ENCODE measurements at regions not wholly inside any gene's neighbourhood (a gene's known extent, or its start where the extent isn't known, plus 50 kb on each side); places are given as distances from the start of the nearest gene placed in this dataset.
"Not testable (repeated sequence)": the region's sequence is repeated elsewhere in the genome, so short reads cannot be mapped to it uniquely, and the experiment has no call there.

- FAIRE-seq (no peak), DNase-seq (ENCODE audit: insufficient read length, low spot score) (no peak)
These were observed 122.8 kb upstream of the TNPO1 start for GRCh38 chr5:72693546-72694205.

DNA sequence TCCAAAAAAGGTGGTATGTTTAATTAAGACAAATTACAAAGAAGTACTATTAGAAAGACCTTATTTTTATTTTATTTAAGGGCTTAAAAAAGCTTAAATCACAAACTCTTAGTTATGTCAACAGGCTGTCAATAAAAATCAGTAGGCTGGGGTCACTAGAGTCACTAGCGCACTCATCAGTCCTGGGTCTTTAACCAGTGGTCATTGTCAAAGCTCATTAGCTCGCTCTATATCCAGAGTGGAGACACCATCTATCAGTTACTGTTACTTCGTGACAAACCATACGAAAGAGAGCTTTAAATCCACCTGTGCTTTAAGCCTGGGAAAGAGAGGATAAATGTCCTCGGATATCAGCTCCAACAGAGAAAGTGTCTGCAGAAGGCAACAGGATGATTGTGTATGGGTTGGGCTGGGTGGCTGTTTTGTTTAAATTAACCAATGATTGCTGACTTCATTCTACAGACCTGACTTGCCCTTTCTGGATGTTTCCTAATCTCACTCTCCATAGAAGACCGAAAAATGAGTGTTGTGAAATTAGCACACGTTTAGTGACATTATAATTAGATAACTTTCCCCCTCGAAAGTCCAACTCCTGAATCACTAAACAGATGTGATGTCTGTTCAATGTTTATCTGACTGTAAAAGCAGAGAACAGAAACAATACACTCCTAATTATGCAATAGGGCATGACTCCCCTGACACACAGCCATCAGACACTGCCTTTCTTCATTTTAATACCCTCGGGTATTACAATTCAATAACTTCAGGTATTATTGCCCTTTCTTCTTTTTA, 123.6 kb upstream of the TNPO1 start:
- FAIRE-seq (no peak), DNase-seq (ENCODE audit: insufficient read length, low spot score) (no peak)

DNA sequence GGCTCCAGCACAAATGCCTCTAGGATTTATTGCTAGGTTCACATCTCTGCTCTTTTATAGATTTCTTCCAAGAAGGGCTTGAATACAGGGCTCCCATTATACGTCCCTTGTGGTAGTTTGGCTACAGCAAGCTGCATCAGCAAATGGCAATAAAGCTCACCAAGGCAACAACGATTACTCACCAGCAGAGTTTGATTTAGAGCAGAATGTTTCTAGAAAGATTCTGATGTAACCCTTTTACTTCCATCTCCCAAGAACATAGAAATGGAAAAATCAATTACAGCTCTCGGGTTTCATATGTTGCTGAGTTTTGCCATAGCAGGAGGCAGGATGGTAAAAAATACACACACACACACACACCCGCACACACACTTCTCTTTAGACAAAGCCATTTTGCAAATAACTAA, 124.2 kb upstream of the TNPO1 start:
- DNase-seq (ENCODE audit: insufficient read length, low spot score), result no peak

DNA sequence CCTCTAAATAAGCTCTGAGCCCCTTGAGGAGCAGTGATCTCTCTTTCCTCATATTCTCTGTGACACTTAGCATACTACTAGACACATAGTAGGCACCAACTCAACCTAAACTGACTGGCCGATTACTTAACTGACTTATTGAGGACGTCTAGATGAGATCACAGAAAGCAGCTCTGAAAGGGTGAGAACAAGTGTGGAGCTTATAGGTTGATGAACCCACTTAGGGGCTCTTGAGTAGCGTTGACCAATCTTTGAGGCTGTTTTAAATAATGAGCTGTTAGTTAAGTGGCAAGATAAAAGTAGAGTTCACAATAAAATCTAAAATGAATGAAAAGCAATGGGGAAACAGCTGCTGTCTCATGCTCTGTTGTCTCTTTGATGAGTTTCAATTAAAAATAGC, 124.7 kb upstream of the TNPO1 start:
- DNase-seq (ENCODE audit: insufficient read length, low spot score), result no peak
- no peak for FAIRE-seq

More for the DNA sequence above, 124.2 kb upstream of the TNPO1 start:
- no peak for FAIRE-seq

DNA sequence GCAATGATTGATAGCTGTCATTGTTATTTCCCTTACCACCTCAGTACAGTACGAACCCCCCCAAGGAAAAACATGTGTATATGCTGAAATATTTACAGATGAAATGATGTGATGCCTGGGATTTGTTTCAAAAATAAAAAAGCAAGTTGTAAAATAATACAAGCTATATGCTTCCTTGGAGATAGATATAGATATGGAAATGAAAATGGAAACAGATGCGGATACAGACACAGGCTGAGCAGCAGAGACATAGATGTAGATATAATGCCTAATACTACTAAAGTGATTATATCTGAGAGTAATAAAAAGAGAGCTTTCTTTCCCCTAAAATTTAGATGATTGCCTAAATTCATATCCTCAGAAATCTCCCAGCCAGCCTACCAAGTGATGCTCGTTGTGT, 127.5 kb upstream of the TNPO1 start:
- FAIRE-seq, result no peak
- no peak for DNase-seq (ENCODE audit: insufficient read length, low spot score)

GRCh38 chr5:72687288-72687687, 129.2 kb upstream of the TNPO1 start:
- FAIRE-seq (no peak), DNase-seq (ENCODE audit: insufficient read length, low spot score) (no peak)

DNA sequence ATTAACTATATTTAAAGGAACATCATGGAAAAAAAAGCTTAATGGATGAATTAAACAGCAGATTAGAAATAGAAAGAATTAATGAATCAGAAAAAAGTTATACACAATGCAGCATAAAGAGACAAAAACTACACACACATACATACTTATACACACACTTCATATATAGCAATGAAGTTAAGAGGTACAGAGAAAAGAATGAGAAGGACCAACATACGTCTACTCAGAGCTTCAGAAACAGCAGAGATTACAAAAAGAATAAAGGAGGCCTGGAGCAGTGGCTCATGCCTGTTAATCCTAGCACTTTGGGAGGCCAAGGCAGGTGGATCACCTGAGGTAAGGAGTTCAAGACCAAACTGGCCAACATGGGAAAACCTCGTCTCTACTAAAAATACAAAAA, 133.9 kb upstream of the TNPO1 start:
- DNase-seq (ENCODE audit: insufficient read length, low spot score) (no peak), FAIRE-seq (no peak)

DNA sequence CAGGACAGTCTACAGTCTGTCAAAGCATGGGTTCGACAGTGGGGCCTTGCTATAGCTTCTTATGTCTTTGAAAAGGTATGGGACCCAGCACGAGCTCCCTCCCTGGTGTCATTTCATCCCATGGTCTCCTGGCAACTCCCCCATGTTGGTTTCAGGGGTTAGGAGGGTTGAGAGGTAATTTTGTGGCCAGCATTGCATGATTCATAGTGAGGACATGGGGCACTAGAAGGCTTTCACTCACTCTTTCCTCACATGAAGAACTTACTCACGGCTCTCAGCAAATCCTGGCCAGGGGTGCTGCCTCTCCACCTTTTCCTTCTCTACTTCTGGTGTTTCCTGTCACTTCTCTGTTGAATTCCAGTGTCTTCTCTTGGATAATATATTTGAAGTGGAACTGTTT, 134.7 kb upstream of the TNPO1 start:
- no peak for FAIRE-seq
- no peak for DNase-seq (ENCODE audit: insufficient read length, low spot score)

GRCh38 chr5:72677447-72677846, 139.0 kb upstream of the TNPO1 start:
- DNase-seq (ENCODE audit: insufficient read length, low spot score) (no peak), FAIRE-seq (no peak)

DNA sequence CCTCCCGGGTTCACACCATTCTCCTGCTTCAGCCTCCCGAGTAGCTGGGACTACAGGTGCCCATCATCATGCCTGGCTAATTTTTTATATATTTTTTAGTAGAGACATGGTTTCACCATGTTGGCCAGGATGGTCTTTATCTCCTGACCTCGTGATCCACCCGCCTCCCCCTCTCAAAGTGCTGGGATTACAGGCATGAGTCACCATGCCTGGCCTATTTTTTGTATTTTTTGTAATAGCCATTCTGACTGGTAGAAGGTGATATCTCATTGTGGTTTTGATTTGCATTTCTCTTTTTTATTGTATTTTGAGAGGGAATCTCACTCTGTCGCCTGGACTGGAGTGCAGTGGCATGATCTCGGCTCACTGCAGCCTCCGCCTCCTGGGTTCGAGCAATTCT, 139.6 kb upstream of the TNPO1 start:
- not testable (repeated sequence) for FAIRE-seq

DNA sequence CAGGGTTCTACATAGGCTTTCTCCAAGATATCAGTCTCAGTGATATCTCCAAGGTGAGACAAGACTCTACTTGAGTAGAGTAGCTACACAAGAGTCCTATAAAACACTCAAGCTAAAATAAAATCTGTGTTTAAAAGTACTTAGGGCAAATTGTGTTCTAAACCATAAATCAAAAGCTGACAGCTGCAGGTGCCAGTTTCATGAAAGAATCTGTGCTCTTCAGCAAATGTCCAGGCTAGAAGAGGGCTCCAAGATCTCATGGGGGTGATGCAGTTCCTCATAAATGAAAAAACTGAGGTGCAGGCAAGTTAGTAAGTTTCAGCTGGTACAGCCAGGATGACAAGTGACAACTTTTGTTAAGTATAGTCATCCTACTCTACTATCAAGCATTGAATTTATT, 142.8 kb upstream of the TNPO1 start:
- DNase-seq (ENCODE audit: insufficient read length, low spot score) (no peak), FAIRE-seq (no peak)

More for the DNA sequence above, 139.6 kb upstream of the TNPO1 start:
- DNase-seq (ENCODE audit: insufficient read length, low spot score), result not testable (repeated sequence)

- FAIRE-seq (no peak), DNase-seq (ENCODE audit: insufficient read length, low spot score) (no peak)
These were observed 143.3 kb upstream of the TNPO1 start for GRCh38 chr5:72673180-72673579.

DNA sequence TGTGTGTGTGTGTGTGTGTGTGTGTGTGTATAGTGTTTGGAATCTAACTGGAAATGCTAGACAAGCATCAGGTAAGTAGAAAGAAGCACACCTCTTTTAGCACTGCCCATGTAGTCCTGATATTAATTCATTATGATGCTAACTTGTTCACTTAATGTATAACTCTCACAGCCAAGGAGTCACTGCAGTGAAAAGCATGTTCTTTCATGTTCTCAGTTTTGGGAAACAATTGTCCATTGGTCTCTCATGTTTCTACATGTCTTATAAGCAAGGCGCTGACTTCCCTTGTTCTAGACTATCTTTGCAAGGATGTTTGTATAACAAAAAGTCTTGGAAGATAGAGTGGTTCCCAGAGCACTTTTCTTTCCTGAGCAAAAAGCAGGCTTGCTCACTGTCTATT, 148.8 kb upstream of the TNPO1 start:
- no peak for FAIRE-seq
- DNase-seq (ENCODE audit: insufficient read length, low spot score), result no peak

DNA sequence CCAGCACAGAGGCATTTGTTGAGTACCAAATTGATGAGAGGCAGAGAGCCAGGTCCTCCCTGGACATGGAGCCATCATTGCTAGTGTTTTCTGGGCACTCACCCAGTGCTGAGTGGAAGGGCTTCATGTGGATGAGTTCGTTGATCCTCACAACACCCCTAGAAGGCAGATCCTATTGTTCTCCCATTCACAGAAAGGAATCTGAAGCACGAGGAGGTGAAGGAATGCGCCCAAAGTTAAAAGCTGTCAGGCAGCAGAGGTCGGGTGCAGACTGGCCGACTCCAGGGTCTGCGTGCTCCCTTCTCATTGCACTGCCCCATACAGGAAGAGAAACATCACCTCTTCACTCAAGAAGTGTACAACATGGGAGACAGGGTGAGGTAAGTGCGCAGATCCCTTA, 153.5 kb upstream of the TNPO1 start:
- FAIRE-seq (no peak), DNase-seq (ENCODE audit: insufficient read length, low spot score) (no peak)

GRCh38 chr5:72662305-72662704, 154.2 kb upstream of the TNPO1 start:
- DNase-seq (ENCODE audit: insufficient read length, low spot score) (no peak), FAIRE-seq (no peak)

- no peak for FAIRE-seq
- no peak for DNase-seq (ENCODE audit: insufficient read length, low spot score)
These were observed 154.2 kb upstream of the ZNF366 start for GRCh38 chr5:72661405-72661804.

DNA sequence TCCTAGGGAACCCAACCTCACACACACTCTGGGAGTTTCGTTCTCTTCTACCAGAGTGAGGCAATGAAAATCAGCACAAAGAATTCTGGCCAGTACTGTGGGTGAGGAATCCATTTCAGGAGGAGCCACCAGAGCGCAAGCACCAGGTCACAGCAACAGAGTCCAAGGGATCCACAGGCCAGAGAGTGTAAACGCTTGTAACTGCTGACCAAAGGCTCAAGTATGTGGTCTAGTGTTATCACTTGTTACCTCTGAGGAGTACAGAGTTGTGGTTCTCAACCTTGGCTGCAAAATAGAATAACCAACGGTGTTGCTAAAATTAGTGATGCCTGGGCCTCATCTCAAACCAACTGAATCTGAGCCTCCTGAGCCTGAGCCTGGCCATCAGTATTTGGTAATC, 152.5 kb upstream of the ZNF366 start:
- FAIRE-seq, result no peak
- no peak for DNase-seq (ENCODE audit: insufficient read length, low spot score)

DNA sequence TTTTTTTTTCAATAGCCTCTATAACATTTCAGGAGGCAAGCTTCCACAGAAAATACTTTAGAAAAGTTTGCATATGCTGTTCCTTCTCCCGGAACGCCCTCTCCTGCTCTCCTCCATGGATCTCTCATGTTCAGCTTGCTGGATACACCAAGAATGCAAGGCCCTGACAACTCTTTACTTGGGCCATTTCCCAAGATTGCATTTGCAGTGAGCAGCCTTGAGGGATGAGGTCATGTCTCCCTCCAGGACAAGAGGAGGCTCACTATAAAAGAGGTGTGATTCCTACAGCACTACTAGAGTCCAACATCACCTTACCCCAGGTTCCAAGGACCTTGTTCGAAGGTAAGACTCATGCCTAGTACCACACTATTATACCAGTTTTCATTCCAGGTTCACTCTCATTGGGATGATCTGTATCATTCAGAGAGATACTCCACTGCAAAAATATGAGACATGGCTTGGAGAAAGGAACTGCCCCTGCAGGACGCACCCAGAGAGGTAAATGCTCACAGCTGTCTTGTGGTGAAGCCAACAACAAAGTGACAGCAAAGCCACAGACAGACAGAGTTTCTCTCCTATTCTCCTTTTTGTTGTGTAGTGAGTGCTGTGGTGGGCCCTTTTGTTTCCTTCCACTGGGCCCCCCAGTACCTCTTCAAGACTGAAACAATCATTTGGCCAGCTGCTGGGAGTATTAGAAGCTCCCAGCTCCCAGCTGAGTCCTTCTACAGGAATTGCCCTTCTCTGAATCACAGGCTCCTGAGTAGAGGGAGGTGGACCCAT, 151.7 kb upstream of the ZNF366 start:
- DNase-seq (ENCODE audit: insufficient read length, low spot score) (no peak), FAIRE-seq (no peak)

GRCh38 chr5:72658161-72658560, 151.0 kb upstream of the ZNF366 start:
- FAIRE-seq (no peak), DNase-seq (ENCODE audit: insufficient read length, low spot score) (no peak)

GRCh38 chr5:72656756-72657513, 149.7 kb upstream of the ZNF366 start:
- FAIRE-seq, result no peak
- DNase-seq (ENCODE audit: insufficient read length, low spot score), result no peak

- DNase-seq (ENCODE audit: insufficient read length, low spot score), result no peak
- FAIRE-seq, result no peak
These were observed 149.1 kb upstream of the ZNF366 start for GRCh38 chr5:72656331-72656730.
